Activated T-helper 1 cell treated with anti-CD3 and anti-CD28 coated beads, Interleukin-12 subunit alpha, Interleukin-12 subunit beta, Interleukin-2, Interleukin-4 antibody, amounts not matched to agents 30 ng/mL and 10 ng/mL and 1 ng/mL, durations not matched to agents 14 hours and 24 hours and 36 hours (primary cell): ENCODE measurements at regions not wholly inside any gene's neighbourhood (a gene's known extent, or its start where the extent isn't known, plus 50 kb on each side); places are given as distances from the start of the nearest gene placed in this dataset.

Experiments used
- DNase-seq: peaks from one replicate; pipeline ENCODE4 v3.0.0; 2021; ENCODE audit warnings: low spot score
- H3K27ac Mint-ChIP-seq: one replicate; pipeline ENCODE4 v1.8.0; 2021; ENCODE audit warnings: mild to moderate bottlenecking, mixed read lengths
- H3K27me3 Mint-ChIP-seq: one replicate; pipeline ENCODE4 v1.8.0; 2022; ENCODE audit warnings: mild to moderate bottlenecking, moderate library complexity, mixed read lengths; ENCODE audit not compliant: insufficient read depth
- H3K36me3 Mint-ChIP-seq: one replicate; pipeline ENCODE4 v1.8.0; 2021; ENCODE audit warnings: low read depth, mixed read lengths
- H3K4me1 Mint-ChIP-seq: one replicate; pipeline ENCODE4 v1.8.0; 2021; ENCODE audit warnings: low read depth, mixed read lengths
- H3K4me3 Mint-ChIP-seq: one replicate; pipeline ENCODE4 v1.8.0; 2021; ENCODE audit warnings: mild to moderate bottlenecking, moderate library complexity, mixed read lengths
- H3K9me3 Mint-ChIP-seq: one replicate; pipeline ENCODE4 v1.8.0; 2021; ENCODE audit warnings: mixed read lengths
- intact Hi-C: fragments of 100-400 bp; cut with micrococcal nuclease; formaldehyde crosslinking; loops from one replicate; pipeline ENCODE4 v1.15.1; 2024

- Mint-ChIP-seq H3K4me1 (no peaks in the 10 kb centered on the region), H3K9me3 (peaks cover 12% of the 10 kb centered on the region), H3K36me3 (no peaks in the 10 kb centered on the region), H3K27me3 (no peaks in the 10 kb centered on the region), H3K4me3 (no peak overlapping the region), H3K27ac (no peak overlapping the region)
- no peak for DNase-seq
- intact Hi-C loops, result no loop called here
These were observed 904.1 kb upstream of the MANEA start for GRCh38 chr6:94673251-94673650.

- intact Hi-C loops, result no loop called here
- H3K9me3 Mint-ChIP-seq, result peaks cover 12% of the 10 kb centered on the region
- DNase-seq, result no peak
- H3K36me3 Mint-ChIP-seq, result no peaks in the 10 kb centered on the region
- H3K27ac Mint-ChIP-seq, result no peak overlapping the region
- no peaks in the 10 kb centered on the region for H3K4me1 Mint-ChIP-seq
- H3K27me3 Mint-ChIP-seq, result no peaks in the 10 kb centered on the region
- H3K4me3 Mint-ChIP-seq, result no peak overlapping the region
These were observed 907.3 kb upstream of the MANEA start for GRCh38 chr6:94670017-94670416.

- no peak overlapping the region for H3K4me3 Mint-ChIP-seq
- peaks cover 12% of the 10 kb centered on the region for H3K9me3 Mint-ChIP-seq
- DNase-seq, result no peak
- intact Hi-C loops, result no loop called here
- no peaks in the 10 kb centered on the region for H3K36me3 Mint-ChIP-seq
- no peaks in the 10 kb centered on the region for H3K27me3 Mint-ChIP-seq
- no peak overlapping the region for H3K27ac Mint-ChIP-seq
- H3K4me1 Mint-ChIP-seq, result no peaks in the 10 kb centered on the region
These were observed 908.5 kb upstream of the MANEA start for GRCh38 chr6:94668876-94669275.

GRCh38 chr6:94658929-94659328 lies 918.4 kb upstream of the MANEA start:
- H3K27me3 Mint-ChIP-seq, result no peaks in the 10 kb centered on the region
- intact Hi-C loops, result no loop called here
- no peak for DNase-seq
- H3K4me3 Mint-ChIP-seq, result no peak overlapping the region
- H3K4me1 Mint-ChIP-seq, result no peaks in the 10 kb centered on the region
- H3K9me3 Mint-ChIP-seq, result no peaks in the 10 kb centered on the region
- no peak overlapping the region for H3K27ac Mint-ChIP-seq
- no peaks in the 10 kb centered on the region for H3K36me3 Mint-ChIP-seq

DNA sequence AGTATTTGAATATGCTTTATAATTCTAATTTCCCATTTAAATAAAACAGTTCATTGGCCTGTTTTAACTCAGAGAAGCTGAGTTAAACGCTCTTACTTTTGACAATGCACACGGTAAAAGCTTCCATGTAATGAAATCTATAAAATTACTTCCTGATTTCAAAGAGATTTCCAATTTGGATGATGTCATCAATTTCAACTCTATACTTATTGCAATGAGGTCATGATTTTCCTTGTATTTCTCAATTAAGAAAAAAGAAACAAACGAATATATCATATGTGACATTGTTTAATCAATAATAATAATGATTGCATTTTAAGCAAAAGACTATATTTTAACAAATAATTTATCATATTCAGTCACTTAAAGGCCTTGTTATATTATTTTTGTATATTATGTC lies 926.1 kb upstream of the MANEA start:
- H3K27me3 Mint-ChIP-seq, result no peaks in the 10 kb centered on the region
- no peak for DNase-seq
- H3K27ac Mint-ChIP-seq, result no peak overlapping the region
- no peaks in the 10 kb centered on the region for H3K4me1 Mint-ChIP-seq
- intact Hi-C loops, result no loop called here
- H3K9me3 Mint-ChIP-seq, result no peaks in the 10 kb centered on the region
- no peak overlapping the region for H3K4me3 Mint-ChIP-seq
- H3K36me3 Mint-ChIP-seq, result no peaks in the 10 kb centered on the region

GRCh38 chr6:94645191-94645590 lies 932.1 kb upstream of the MANEA start:
- no peak overlapping the region for H3K4me3 Mint-ChIP-seq
- H3K9me3 Mint-ChIP-seq, result no peaks in the 10 kb centered on the region
- H3K36me3 Mint-ChIP-seq, result no peaks in the 10 kb centered on the region
- no peak for DNase-seq
- H3K4me1 Mint-ChIP-seq, result no peaks in the 10 kb centered on the region
- no peak overlapping the region for H3K27ac Mint-ChIP-seq
- H3K27me3 Mint-ChIP-seq, result no peaks in the 10 kb centered on the region
- intact Hi-C loops, result no loop called here

GRCh38 chr6:94639564-94639963 lies 937.8 kb upstream of the MANEA start:
- Mint-ChIP-seq H3K4me1 (no peaks in the 10 kb centered on the region), H3K9me3 (no peaks in the 10 kb centered on the region), H3K36me3 (no peaks in the 10 kb centered on the region), H3K4me3 (no peak overlapping the region), H3K27me3 (no peaks in the 10 kb centered on the region), H3K27ac (no peak overlapping the region)
- no peak for DNase-seq
- intact Hi-C loops, result no loop called here

GRCh38 chr6:94636780-94637385 lies 940.5 kb upstream of the MANEA start:
- H3K27me3 Mint-ChIP-seq, result no peaks in the 10 kb centered on the region
- no peaks in the 10 kb centered on the region for H3K36me3 Mint-ChIP-seq
- H3K27ac Mint-ChIP-seq, result no peak overlapping the region
- intact Hi-C loops, result no loop called here
- H3K9me3 Mint-ChIP-seq, result no peaks in the 10 kb centered on the region
- H3K4me3 Mint-ChIP-seq, result no peak overlapping the region
- DNase-seq, result no peak
- no peaks in the 10 kb centered on the region for H3K4me1 Mint-ChIP-seq

DNA sequence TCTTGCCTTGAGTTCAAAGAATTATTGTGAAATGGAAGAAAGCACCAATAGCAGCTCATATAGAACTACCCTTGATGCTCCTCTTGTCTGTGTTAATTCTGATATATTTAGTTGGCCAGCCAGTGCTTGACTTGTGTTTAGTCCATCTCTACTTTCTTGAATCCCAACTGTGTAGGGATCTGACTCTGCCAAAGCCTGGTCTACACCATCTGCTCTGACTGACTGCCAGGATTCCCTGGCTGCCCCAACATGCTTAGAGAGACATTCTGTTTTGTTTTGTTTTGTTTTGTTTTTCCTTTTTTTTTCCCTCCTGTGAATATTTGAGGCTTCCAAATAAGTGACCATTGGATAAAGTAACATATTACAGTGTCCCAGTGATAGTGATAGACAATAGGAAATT lies 953.7 kb upstream of the MANEA start:
- Mint-ChIP-seq H3K9me3 (no peaks in the 10 kb centered on the region), H3K27ac (no peak overlapping the region), H3K4me1 (no peaks in the 10 kb centered on the region), H3K4me3 (no peak overlapping the region), H3K36me3 (no peaks in the 10 kb centered on the region), H3K27me3 (no peaks in the 10 kb centered on the region)
- DNase-seq, result no peak
- intact Hi-C loops, result no loop called here

DNA sequence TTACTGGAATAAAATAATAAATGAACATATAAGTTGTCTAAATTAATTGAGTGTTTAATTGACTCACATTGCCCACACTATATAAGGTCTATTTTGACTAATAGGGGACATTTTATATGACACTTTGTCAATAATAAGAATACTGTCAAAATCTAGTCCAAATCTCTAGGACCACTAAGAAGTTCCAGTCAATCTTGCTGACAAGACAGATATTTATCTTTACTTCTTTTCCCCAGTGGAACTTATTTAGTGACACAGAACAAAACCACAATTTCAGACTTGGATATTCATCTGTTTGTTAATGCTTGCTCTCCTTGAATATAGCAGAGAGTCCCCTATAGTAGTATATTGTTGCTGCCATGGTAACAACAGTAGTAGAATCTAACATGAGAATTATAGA lies 954.6 kb upstream of the MANEA start:
- no peaks in the 10 kb centered on the region for H3K27me3 Mint-ChIP-seq
- no peaks in the 10 kb centered on the region for H3K9me3 Mint-ChIP-seq
- no peaks in the 10 kb centered on the region for H3K36me3 Mint-ChIP-seq
- intact Hi-C loops, result no loop called here
- H3K27ac Mint-ChIP-seq, result no peak overlapping the region
- no peak for DNase-seq
- H3K4me1 Mint-ChIP-seq, result no peaks in the 10 kb centered on the region
- H3K4me3 Mint-ChIP-seq, result no peak overlapping the region

DNA sequence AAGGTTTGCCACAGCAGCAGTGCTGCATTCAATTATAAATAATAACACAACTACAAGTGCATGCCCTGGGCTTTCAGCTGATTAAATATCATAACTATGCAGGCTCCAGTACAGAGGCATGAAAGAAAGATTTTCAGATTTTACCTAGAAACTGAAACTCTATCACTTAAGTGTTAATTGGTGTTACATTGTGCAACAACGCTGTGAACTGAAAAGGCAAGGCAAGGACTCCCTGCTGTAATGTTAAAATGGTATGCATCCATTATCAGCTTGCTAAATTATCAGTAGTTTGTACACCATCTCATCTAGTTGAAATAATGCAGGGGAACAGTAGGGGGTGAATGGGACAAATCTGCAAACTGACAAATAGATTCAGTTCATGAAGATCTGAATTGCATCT lies 976.7 kb upstream of the MANEA start:
- Mint-ChIP-seq H3K27ac (no peak overlapping the region), H3K4me3 (no peak overlapping the region), H3K36me3 (no peaks in the 10 kb centered on the region), H3K4me1 (no peaks in the 10 kb centered on the region), H3K9me3 (peaks cover 8% of the 10 kb centered on the region), H3K27me3 (no peaks in the 10 kb centered on the region)
- intact Hi-C loops, result no loop called here
- DNase-seq, result no peak

DNA sequence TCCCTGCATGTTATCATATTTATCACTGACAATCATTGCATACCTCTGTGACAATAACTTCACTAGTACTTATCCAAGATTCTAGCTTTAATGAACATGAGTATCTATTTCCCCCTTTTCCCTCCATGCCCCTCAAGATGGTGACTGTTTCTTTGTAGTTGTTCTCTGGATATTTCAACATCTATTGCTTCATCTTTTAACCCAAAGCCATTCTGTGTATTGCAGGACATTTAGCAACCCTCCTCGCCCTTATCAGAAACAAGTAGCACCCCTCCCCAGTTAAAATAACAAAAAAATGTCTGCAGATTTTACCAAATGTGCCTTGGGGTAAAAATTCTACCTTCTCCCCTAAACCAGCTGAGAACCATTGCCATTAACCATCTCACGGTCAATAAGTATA lies 979.8 kb upstream of the MANEA start:
- Mint-ChIP-seq H3K4me3 (no peak overlapping the region), H3K4me1 (no peaks in the 10 kb centered on the region), H3K9me3 (peaks cover 4% of the 10 kb centered on the region), H3K27ac (no peak overlapping the region), H3K36me3 (no peaks in the 10 kb centered on the region), H3K27me3 (no peaks in the 10 kb centered on the region)
- intact Hi-C loops, result no loop called here
- no peak for DNase-seq

DNA sequence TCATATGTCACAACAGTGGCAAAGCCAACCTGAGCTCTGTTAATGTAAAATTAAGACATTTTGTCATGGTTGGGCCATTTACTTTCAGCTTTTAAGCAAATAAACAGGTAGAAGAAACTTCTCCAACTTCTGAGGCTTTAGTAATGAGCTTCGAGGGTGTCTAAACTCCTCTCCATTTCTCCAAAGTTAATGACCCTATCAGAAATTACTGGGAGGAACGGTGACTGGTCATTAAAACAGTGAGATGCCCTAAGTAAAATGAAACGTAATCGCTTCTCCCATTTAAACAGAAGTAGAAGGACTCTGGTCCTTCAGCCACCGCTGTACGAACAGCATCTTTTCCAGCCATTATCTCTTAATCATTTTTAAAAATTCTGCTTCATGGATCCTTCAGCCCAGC lies 986.9 kb upstream of the MANEA start:
- Mint-ChIP-seq H3K4me3 (no peak overlapping the region), H3K9me3 (peaks cover 4% of the 10 kb centered on the region), H3K27ac (no peak overlapping the region), H3K36me3 (no peaks in the 10 kb centered on the region), H3K4me1 (no peaks in the 10 kb centered on the region), H3K27me3 (no peaks in the 10 kb centered on the region)
- DNase-seq, result no peak
- intact Hi-C loops, result no loop called here

DNA sequence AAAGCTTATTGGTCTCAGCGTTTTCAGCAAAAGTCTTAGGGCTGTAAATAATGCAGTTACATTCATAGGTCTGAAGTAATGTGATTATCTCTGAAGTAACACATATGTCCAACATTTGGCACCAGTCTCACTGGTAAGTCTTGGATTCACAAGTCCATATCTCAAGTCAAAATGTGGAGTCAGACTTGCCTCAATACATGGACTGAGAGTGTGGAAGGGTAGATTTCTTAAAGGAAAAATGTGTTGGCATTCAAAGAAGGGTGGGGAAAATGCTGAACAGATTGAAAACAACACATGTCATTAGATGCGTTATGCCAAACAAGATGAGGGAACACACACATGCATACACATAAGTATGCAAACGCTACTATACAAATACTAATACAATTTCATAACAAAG lies 989.0 kb upstream of the MANEA start:
- no peak overlapping the region for H3K27ac Mint-ChIP-seq

More for the DNA sequence above, 989.0 kb upstream of the MANEA start:
- no peak for DNase-seq
- Mint-ChIP-seq H3K9me3 (peaks cover 4% of the 10 kb centered on the region), H3K4me3 (no peak overlapping the region), H3K4me1 (no peaks in the 10 kb centered on the region), H3K27me3 (no peaks in the 10 kb centered on the region), H3K36me3 (no peaks in the 10 kb centered on the region)
- intact Hi-C loops, result no loop called here
